Astrocyte (in vitro differentiated cells and primary cell): ENCODE measurements at regions not wholly inside any gene's neighbourhood (a gene's known extent, or its start where the extent isn't known, plus 50 kb on each side); places are given as distances from the start of the nearest gene placed in this dataset.

Experiments used
- DNase-seq: peaks from one replicate; pipeline ENCODE4 v3.0.0-alpha.2; 2010; ENCODE audit warnings: low read depth
- FAIRE-seq: peaks from 2 replicates; lab custom pipeline; 2011; peaks lifted over from hg19 to GRCh38; lab: Jason Lieb, UNC
- H2AFZ ChIP-seq: 2 replicates; pipeline ENCODE4 v1.6.0; 2012; ENCODE audit warnings: low read depth, low read length, inconsistent platforms
- H3K27ac ChIP-seq: 2 replicates; pipeline ENCODE4 v1.5.1; 2011; ENCODE audit warnings: low read depth, low read length, inconsistent platforms
- H3K27me3 ChIP-seq: 2 replicates; pipeline ENCODE4 v1.6.0; 2011; ENCODE audit warnings: low read length, inconsistent platforms; ENCODE audit not compliant: insufficient read depth
- H3K36me3 ChIP-seq: 2 replicates; pipeline ENCODE4 v1.5.1; 2011; ENCODE audit warnings: low read length, inconsistent platforms; ENCODE audit not compliant: insufficient read depth
- H3K4me1 ChIP-seq: 2 replicates; pipeline ENCODE4 v1.5.1; 2011; ENCODE audit warnings: low read length, inconsistent platforms; ENCODE audit not compliant: insufficient read depth
- H3K4me2 ChIP-seq: 2 replicates; pipeline ENCODE4 v1.6.0; 2012; ENCODE audit warnings: low read length, inconsistent platforms
- H3K4me3 ChIP-seq: 2 replicates; pipeline ENCODE4 v1.5.1; 2011; ENCODE audit warnings: low read depth, mild to moderate bottlenecking, low read length, inconsistent platforms; ENCODE audit not compliant: insufficient read depth
- H3K79me2 ChIP-seq: 2 replicates; pipeline ENCODE4 v1.6.0; 2012; ENCODE audit warnings: mild to moderate bottlenecking, low read length, inconsistent platforms; ENCODE audit not compliant: insufficient read depth
- H3K9ac ChIP-seq: 2 replicates; pipeline ENCODE4 v1.6.0; 2012; ENCODE audit warnings: mild to moderate bottlenecking, low read length, inconsistent platforms
- H3K9me3 ChIP-seq: 2 replicates; pipeline ENCODE4 v1.5.1; 2012; ENCODE audit warnings: low read depth, mild to moderate bottlenecking, low read length, inconsistent platforms; ENCODE audit not compliant: insufficient read depth
- H4K20me1 ChIP-seq: 2 replicates; pipeline ENCODE4 v1.6.0; 2012; ENCODE audit warnings: low read length, inconsistent platforms; ENCODE audit not compliant: insufficient read depth
- H3K27ac Mint-ChIP-seq: one replicate; pipeline ENCODE4 v1.8.0; 2021; ENCODE audit warnings: mild to moderate bottlenecking, mixed read lengths; ENCODE audit not compliant: unreplicated experiment
- H3K27me3 Mint-ChIP-seq: one replicate; pipeline ENCODE4 v1.8.0; 2021; ENCODE audit warnings: low read depth, mixed read lengths; ENCODE audit not compliant: unreplicated experiment
- H3K36me3 Mint-ChIP-seq: one replicate; pipeline ENCODE4 v1.8.0; 2021; ENCODE audit warnings: low read depth, mixed read lengths; ENCODE audit not compliant: unreplicated experiment
- H3K4me1 Mint-ChIP-seq: one replicate; pipeline ENCODE4 v1.8.0; 2021; ENCODE audit warnings: low read depth, mixed read lengths; ENCODE audit not compliant: unreplicated experiment
- H3K4me3 Mint-ChIP-seq: one replicate; pipeline ENCODE4 v1.8.0; 2021; ENCODE audit warnings: mild to moderate bottlenecking, moderate library complexity, mixed read lengths; ENCODE audit not compliant: unreplicated experiment
- H3K9me3 Mint-ChIP-seq: one replicate; pipeline ENCODE4 v1.8.0; 2021; ENCODE audit warnings: mild to moderate bottlenecking, mixed read lengths; ENCODE audit not compliant: unreplicated experiment
- CTCF ChIP-seq: IDR thresholded peaks from 2 replicates; pipeline ENCODE4 v1.5.1; 2011; ENCODE audit warnings: low read depth, mild to moderate bottlenecking, inconsistent platforms, low read length, moderate library complexity; ENCODE audit not compliant: insufficient read depth
- EZH2 ChIP-seq: IDR thresholded peaks from 2 replicates; pipeline ENCODE4 v1.6.1; 2012; ENCODE audit warnings: mild to moderate bottlenecking, low read length, inconsistent platforms; ENCODE audit not compliant: insufficient read depth

- Histone ChIP-seq H3K4me1 (no peaks in the 10 kb centered on the region), H2AFZ (no peak overlapping the region), H3K9ac (no peak overlapping the region), H3K4me3 (no peak overlapping the region), H3K27ac (no peak overlapping the region), H3K4me2 (no peak overlapping the region), H3K27me3 (peaks cover 5% of the 10 kb centered on the region), H4K20me1 (no peaks in the 10 kb centered on the region), H3K9me3 (no peaks in the 10 kb centered on the region), H3K79me2 (no peaks in the 10 kb centered on the region), H3K36me3 (no peaks in the 10 kb centered on the region)
- Mint-ChIP-seq H3K4me3 (no peak overlapping the region), H3K9me3 (no peaks in the 10 kb centered on the region), H3K27me3 (peaks cover 23% of the 10 kb centered on the region), H3K36me3 (no peaks in the 10 kb centered on the region), H3K4me1 (no peaks in the 10 kb centered on the region), H3K27ac (no peak overlapping the region)
- TF ChIP-seq EZH2 (no peak), CTCF (no peak)
- no peak for FAIRE-seq
- DNase-seq = no peak
These were observed 401.7 kb upstream of the HS6ST1 start for GRCh38 chr2:128720080-128721022.

DNA sequence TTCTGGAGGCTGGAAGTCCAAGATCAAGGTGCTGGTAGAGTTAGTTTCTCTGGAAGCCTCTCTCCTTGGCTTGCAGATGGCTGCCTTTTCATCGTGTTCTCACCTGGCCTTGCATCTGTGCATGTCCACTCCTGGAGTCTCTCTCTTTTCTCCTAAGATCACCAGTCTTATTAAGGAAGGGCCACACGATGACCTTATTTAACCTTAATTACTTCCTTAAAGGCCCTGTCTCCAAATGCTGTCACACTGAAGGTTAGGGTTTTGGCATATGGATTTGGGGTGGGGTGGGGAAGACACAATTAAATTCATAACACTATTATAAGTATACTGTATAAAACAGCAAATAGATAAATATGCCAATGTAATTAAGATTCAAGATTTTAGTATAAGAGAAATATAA, 402.4 kb upstream of the HS6ST1 start:
- no peaks in the 10 kb centered on the region for H3K9me3 Mint-ChIP-seq
- H3K9ac ChIP-seq = no peak overlapping the region

More for the DNA sequence above, 402.4 kb upstream of the HS6ST1 start:
- TF ChIP-seq CTCF = no peak
- no peak for TF ChIP-seq EZH2
- H3K4me3 ChIP-seq = no peak overlapping the region
- FAIRE-seq (no peak), DNase-seq (no peak)
- no peak overlapping the region for H2AFZ ChIP-seq
- no peak overlapping the region for H3K4me2 ChIP-seq
- no peaks in the 10 kb centered on the region for H4K20me1 ChIP-seq
- H3K9me3 ChIP-seq = no peaks in the 10 kb centered on the region
- H3K4me1 Mint-ChIP-seq = peaks cover under 1% of the 10 kb centered on the region
- peaks cover 16% of the 10 kb centered on the region for H3K27me3 Mint-ChIP-seq
- H3K36me3 ChIP-seq = no peaks in the 10 kb centered on the region
- no peak overlapping the region for H3K4me3 Mint-ChIP-seq
- H3K27me3 ChIP-seq = peaks cover 5% of the 10 kb centered on the region
- H3K36me3 Mint-ChIP-seq = no peaks in the 10 kb centered on the region
- H3K4me1 ChIP-seq = no peaks in the 10 kb centered on the region
- no peaks in the 10 kb centered on the region for H3K79me2 ChIP-seq
- H3K27ac Mint-ChIP-seq = no peak overlapping the region
- no peak overlapping the region for H3K27ac ChIP-seq
